HCT116 (cell line): ENCODE measurements at regions not wholly inside any gene's neighbourhood (a gene's known extent, or its start where the extent isn't known, plus 50 kb on each side); places are given as distances from the start of the nearest gene placed in this dataset.

ENCODE experiments used
- ATAC-seq: fragments of 200-7000 bp; cut with Tn5 transposase; 2 replicates; pipeline ENCODE4 v1.9.1; 2020; ENCODE audit warnings: mild to moderate bottlenecking, moderate library complexity
- BruUV-seq: library from RNA; stranded (reverse); fragments of 400-500 nt; replicated peaks from 2 replicates; lab custom pipeline; 2021; lab: Mats Ljungman, UMichigan
- CTCF ChIA-PET: fragments of 300-600 bp; sonication (Branson Sonifier 250); formaldehyde crosslinking; loops from one replicate; lab custom pipeline; 2021; ENCODE audit warnings: antibody characterized with exemption; lab: Charles Lee
- POLR2A ChIA-PET: fragments of 300-600, 350-600 bp; sonication (Branson Sonifier 250); formaldehyde crosslinking; loops from one replicate; lab custom pipeline; 2021; ENCODE audit warnings: antibody characterized with exemption; lab: Charles Lee
- RAD21 ChIA-PET, 2 experiments: fragments of 300-600 bp; sonication (Branson Sonifier 250); formaldehyde crosslinking; loops; one replicate each; lab custom pipeline; 2023; ENCODE audit warnings: low total read pairs in 2 of 2; ENCODE audit not compliant: uncharacterized antibody in 2 of 2, unreplicated experiment in 2 of 2, low non-redundant PET in 1 of 2; lab: Charles Lee
- DNase-seq: peaks from one replicate; pipeline ENCODE4 v3.0.0-alpha.2; 2010; ENCODE audit warnings: low read depth, low spot score
- H2AFZ ChIP-seq: fragments of 200-600 bp; shearing (Covaris generic), sonication (generic); 2 replicates; pipeline ENCODE4 v1.6.1; 2017; ENCODE audit warnings: low read depth, mixed run types, mixed read lengths, antibody characterized with exemption, low read length; ENCODE audit not compliant: poor library complexity, severe bottlenecking
- H3K27ac ChIP-seq: 2 replicates; pipeline ENCODE4 v1.5.1; 2012; ENCODE audit warnings: low read depth, low read length
- H3K27me3 ChIP-seq: fragments of 200-600 bp; sonication (generic); 2 replicates; pipeline ENCODE4 v1.6.1; 2016; ENCODE audit warnings: mixed run types, low read length, mixed read lengths; ENCODE audit not compliant: insufficient read depth
- H3K36me3 ChIP-seq, 2 experiments: fragments of 200-500 bp in 1 of 2; fragments of 200-600 bp in 1 of 2; sonication (Bioruptor generic) in 1 of 2; sonication (generic) in 1 of 2; 2 replicates each; pipeline versions ENCODE4 v1.5.1 to v1.6.1; 2014 to 2016; ENCODE audit warnings: low read length in 2 of 2, inconsistent platforms in 1 of 2, mixed read lengths in 1 of 2, mixed run types in 1 of 2; ENCODE audit not compliant: insufficient read depth in 2 of 2, control insufficient read depth in 1 of 2
- H3K4me1 ChIP-seq, 2 experiments: fragments of 200-600 bp in 1 of 2; sonication (generic) in 1 of 2; 2 replicates each; pipeline versions ENCODE4 v1.5.1 to v1.6.1; 2012 to 2017; ENCODE audit warnings: low read length in 2 of 2, inconsistent platforms in 1 of 2, mild to moderate bottlenecking in 1 of 2, mixed read lengths in 1 of 2, mixed run types in 1 of 2, moderate library complexity in 1 of 2; ENCODE audit not compliant: insufficient read depth in 2 of 2, control insufficient read depth in 1 of 2
- H3K4me2 ChIP-seq: fragments of 200-600 bp; sonication (generic); 2 replicates; pipeline ENCODE4 v1.6.1; 2017; ENCODE audit warnings: mixed run types, low read length, mixed read lengths
- H3K4me3 ChIP-seq, 2 experiments: fragments of 200-600 bp in 1 of 2; sonication (generic) in 1 of 2; replicated peaks in 1 of 2; 2 replicates each; pipeline ENCODE4 v1.5.1; 2011 to 2016; ENCODE audit warnings: low read length in 2 of 2, control low read depth in 1 of 2, low read depth in 1 of 2, mild to moderate bottlenecking in 1 of 2, mixed read lengths in 1 of 2, mixed run types in 1 of 2
- H3K79me2 ChIP-seq: fragments of 200-600 bp; sonication (generic); 2 replicates; pipeline ENCODE4 v1.6.1; 2017; ENCODE audit warnings: mild to moderate bottlenecking, mixed run types, low read length, moderate library complexity, mixed read lengths; ENCODE audit not compliant: insufficient read depth
- H3K9ac ChIP-seq: fragments of 200-600 bp; sonication (generic); 2 replicates; pipeline ENCODE4 v1.6.1; 2016; ENCODE audit warnings: low read length, mixed read lengths
- H3K9me2 ChIP-seq: fragments of 200-600 bp; sonication (generic), shearing (Covaris generic); 2 replicates; pipeline ENCODE4 v1.6.1; 2017; ENCODE audit warnings: mixed run types, mild to moderate bottlenecking, moderate library complexity; ENCODE audit not compliant: insufficient read depth
- H3K9me3 ChIP-seq, 2 experiments: fragments of 200-500 bp in 1 of 2; fragments of 200-600 bp in 1 of 2; sonication (Bioruptor generic) in 1 of 2; sonication (generic) in 1 of 2; 2 replicates each; pipeline ENCODE4 v1.6.1; 2014 to 2017; ENCODE audit warnings: low read length in 2 of 2, mixed read lengths in 2 of 2, inconsistent platforms in 1 of 2, low read depth in 1 of 2, mild to moderate bottlenecking in 1 of 2, mixed run types in 1 of 2, moderate library complexity in 1 of 2; ENCODE audit not compliant: control insufficient read depth in 1 of 2, insufficient read depth in 1 of 2
- H4K20me1 ChIP-seq: fragments of 200-600 bp; sonication (generic), shearing (Covaris generic); 2 replicates; pipeline ENCODE4 v1.6.1; 2017; ENCODE audit warnings: mixed run types, mild to moderate bottlenecking, moderate library complexity; ENCODE audit not compliant: insufficient read depth
- CBX3 ChIP-seq: IDR thresholded peaks from 2 replicates; pipeline ENCODE4 v1.6.1; 2012; ENCODE audit warnings: low read depth
- CTCF ChIP-seq, 3 experiments: fragments of 200-600 bp in 1 of 3; sonication (generic) in 1 of 3; IDR thresholded peaks in 2 of 3; conservative IDR thresholded peaks in 1 of 3; 2 replicates each; pipeline ENCODE4 v1.5.1; 2012 to 2017; ENCODE audit warnings: low read depth in 2 of 3, low read length in 2 of 3, antibody characterized with exemption in 1 of 3, borderline replicate concordance in 1 of 3, control low read depth in 1 of 3, mild to moderate bottlenecking in 1 of 3, mixed read lengths in 1 of 3, mixed run types in 1 of 3, moderate library complexity in 1 of 3; ENCODE audit not compliant: insufficient read depth in 1 of 3
- EGR1 ChIP-seq: IDR thresholded peaks from 2 replicates; pipeline ENCODE4 v1.6.1; 2012; ENCODE audit warnings: low read depth
- EZH2phosphoT487 ChIP-seq: fragments of 200-600 bp; IDR thresholded peaks from 2 replicates; pipeline ENCODE4 v1.6.1; 2018; ENCODE audit warnings: antibody characterized with exemption, borderline replicate concordance
- JUND ChIP-seq: IDR thresholded peaks from 2 replicates; pipeline ENCODE4 v1.6.1; 2012
- MAX ChIP-seq: IDR thresholded peaks from 2 replicates; pipeline ENCODE4 v1.6.1; 2012
- POLR2AphosphoS5 ChIP-seq: IDR thresholded peaks from 2 replicates; pipeline ENCODE4 v1.6.1; 2011; ENCODE audit warnings: mild to moderate bottlenecking, low read depth, low read length, moderate library complexity
- TCF7L2 ChIP-seq: IDR thresholded peaks from 2 replicates; pipeline ENCODE4 v1.7.0; 2011; ENCODE audit warnings: borderline replicate concordance, inconsistent platforms; ENCODE audit not compliant: insufficient read depth, insufficient read length; ENCODE audit errors: extremely low read depth
- ZBTB33 ChIP-seq: IDR thresholded peaks from 2 replicates; pipeline ENCODE4 v1.6.1; 2011; ENCODE audit warnings: mild to moderate bottlenecking, low read length, moderate library complexity; ENCODE audit not compliant: insufficient replicate concordance; ENCODE audit errors: extremely low read depth
- intact Hi-C: fragments of 100-400 bp; cut with micrococcal nuclease; formaldehyde crosslinking; loops from 2 replicates; pipeline ENCODE4 v1.10.0; 2022
- TF ChIP-seq, protein P1 (sequence below): IDR thresholded peaks from 2 replicates; pipeline ENCODE4 v1.6.1; 2012; ENCODE audit warnings: low read depth

DNA sequence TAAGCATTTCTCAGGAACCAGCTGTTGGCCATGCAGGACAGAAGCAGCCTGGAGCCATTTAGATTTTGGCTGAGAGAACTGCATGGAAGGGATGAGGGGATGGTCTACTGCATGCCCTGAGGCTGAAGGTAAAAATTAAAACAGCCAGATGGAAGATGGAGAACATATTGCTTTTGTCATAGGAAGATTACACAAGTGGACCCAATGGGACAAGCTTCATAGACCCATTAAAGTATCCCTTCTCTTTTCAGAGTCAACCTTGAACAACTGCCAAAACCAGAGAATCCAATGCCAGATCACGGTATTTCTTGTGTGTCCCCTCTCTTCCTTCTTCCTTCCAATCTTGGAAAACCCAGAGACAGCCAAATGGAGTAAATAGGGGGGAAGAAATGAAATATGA lies 253.4 kb downstream of the NR2F1-AS1 start:
- no peak overlapping the region for H3K4me2 ChIP-seq
- H4K20me1 ChIP-seq, result no peaks in the 10 kb centered on the region
- DNase-seq (no peak), ATAC-seq (no peak)
- CTCF ChIA-PET, result no interaction called here
- H3K36me3 ChIP-seq, result no peaks in the 10 kb centered on the region
- BruUV-seq, result no TSS peak
- intact Hi-C loops, result no loop called here
- no peaks in the 10 kb centered on the region for H3K9me3 ChIP-seq
- TF ChIP-seq ZBTB33 (no peak), JUND (no peak), EGR1 (no peak), EZH2phosphoT487 (no peak), TCF7L2 (no peak), MAX (no peak), CBX3 (no peak), POLR2AphosphoS5 (no peak), CTCF (IDR thresholded peaks at IDR 0.05 in 2 of 3, conservative IDR thresholded peaks at IDR 0.05 in 1 of 3; ENCODE audit: borderline replicate concordance in 1 of 3, insufficient read depth in 1 of 3, low read depth in 2 of 3, low read length in 2 of 3) (no peak)
- TF ChIP-seq, protein P1, sequence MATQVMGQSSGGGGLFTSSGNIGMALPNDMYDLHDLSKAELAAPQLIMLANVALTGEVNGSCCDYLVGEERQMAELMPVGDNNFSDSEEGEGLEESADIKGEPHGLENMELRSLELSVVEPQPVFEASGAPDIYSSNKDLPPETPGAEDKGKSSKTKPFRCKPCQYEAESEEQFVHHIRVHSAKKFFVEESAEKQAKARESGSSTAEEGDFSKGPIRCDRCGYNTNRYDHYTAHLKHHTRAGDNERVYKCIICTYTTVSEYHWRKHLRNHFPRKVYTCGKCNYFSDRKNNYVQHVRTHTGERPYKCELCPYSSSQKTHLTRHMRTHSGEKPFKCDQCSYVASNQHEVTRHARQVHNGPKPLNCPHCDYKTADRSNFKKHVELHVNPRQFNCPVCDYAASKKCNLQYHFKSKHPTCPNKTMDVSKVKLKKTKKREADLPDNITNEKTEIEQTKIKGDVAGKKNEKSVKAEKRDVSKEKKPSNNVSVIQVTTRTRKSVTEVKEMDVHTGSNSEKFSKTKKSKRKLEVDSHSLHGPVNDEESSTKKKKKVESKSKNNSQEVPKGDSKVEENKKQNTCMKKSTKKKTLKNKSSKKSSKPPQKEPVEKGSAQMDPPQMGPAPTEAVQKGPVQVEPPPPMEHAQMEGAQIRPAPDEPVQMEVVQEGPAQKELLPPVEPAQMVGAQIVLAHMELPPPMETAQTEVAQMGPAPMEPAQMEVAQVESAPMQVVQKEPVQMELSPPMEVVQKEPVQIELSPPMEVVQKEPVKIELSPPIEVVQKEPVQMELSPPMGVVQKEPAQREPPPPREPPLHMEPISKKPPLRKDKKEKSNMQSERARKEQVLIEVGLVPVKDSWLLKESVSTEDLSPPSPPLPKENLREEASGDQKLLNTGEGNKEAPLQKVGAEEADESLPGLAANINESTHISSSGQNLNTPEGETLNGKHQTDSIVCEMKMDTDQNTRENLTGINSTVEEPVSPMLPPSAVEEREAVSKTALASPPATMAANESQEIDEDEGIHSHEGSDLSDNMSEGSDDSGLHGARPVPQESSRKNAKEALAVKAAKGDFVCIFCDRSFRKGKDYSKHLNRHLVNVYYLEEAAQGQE, result no peak
- TF ChIP-seq, all 23 proteins: peak for 0
- no peak overlapping the region for H3K9ac ChIP-seq
- H3K79me2 ChIP-seq, result no peaks in the 10 kb centered on the region
- no peak overlapping the region for H3K4me3 ChIP-seq
- ChIA-PET POLR2A (no interaction called here), RAD21 (no interaction called here)
- no peaks in the 10 kb centered on the region for H3K4me1 ChIP-seq
- no peaks in the 10 kb centered on the region for H3K9me2 ChIP-seq
- no peak overlapping the region for H3K27ac ChIP-seq
- H3K27me3 ChIP-seq, result no peaks in the 10 kb centered on the region
- no peak overlapping the region for H2AFZ ChIP-seq
